Ishikawa (cell line): ENCODE measurements at regions not wholly inside any gene's neighbourhood (a gene's known extent, or its start where the extent isn't known, plus 50 kb on each side); places are given as distances from the start of the nearest gene placed in this dataset.

Source experiments
- CEBPB ChIP-seq: IDR thresholded peaks from 2 replicates; pipeline ENCODE4 v1.6.1; 2012
- CREB1 ChIP-seq: IDR thresholded peaks from 2 replicates; pipeline ENCODE4 v1.6.1; 2012; ENCODE audit warnings: low read depth
- EGR1 ChIP-seq: IDR thresholded peaks from 2 replicates; pipeline ENCODE4 v1.6.1; 2012
- EP300 ChIP-seq: IDR thresholded peaks from 2 replicates; pipeline ENCODE4 v1.6.1; 2012; ENCODE audit warnings: borderline replicate concordance
- FOXM1 ChIP-seq: IDR thresholded peaks from 2 replicates; pipeline ENCODE4 v1.6.1; 2012; ENCODE audit warnings: low read depth, borderline replicate concordance
- MAX ChIP-seq: IDR thresholded peaks from 2 replicates; pipeline ENCODE4 v1.6.1; 2012
- NFIC ChIP-seq: IDR thresholded peaks from 2 replicates; pipeline ENCODE4 v1.6.1; 2012
- RAD21 ChIP-seq: IDR thresholded peaks from 2 replicates; pipeline ENCODE4 v1.6.1; 2012; ENCODE audit warnings: low read depth
- TAF1 ChIP-seq: IDR thresholded peaks from 2 replicates; pipeline ENCODE4 v1.6.1; 2012; ENCODE audit warnings: low read depth, mild to moderate bottlenecking
- TCF12 ChIP-seq: IDR thresholded peaks from 2 replicates; pipeline ENCODE4 v1.6.1; 2012; ENCODE audit warnings: low read depth
- TEAD4 ChIP-seq: IDR thresholded peaks from 2 replicates; pipeline ENCODE4 v1.6.1; 2012
- YY1 ChIP-seq: IDR thresholded peaks from 2 replicates; pipeline ENCODE4 v1.6.1; 2012; ENCODE audit warnings: low read depth
- ZBTB7A ChIP-seq: IDR thresholded peaks from 2 replicates; pipeline ENCODE4 v1.6.1; 2012; ENCODE audit warnings: low read depth
- TF ChIP-seq, protein P1 (sequence below): IDR thresholded peaks from 2 replicates; pipeline ENCODE4 v1.6.1; 2012; ENCODE audit warnings: low read depth, mild to moderate bottlenecking
- TF ChIP-seq, protein P2 (sequence below): IDR thresholded peaks from 2 replicates; pipeline ENCODE4 v1.6.1; 2012

GRCh38 chr3:80643421-80643820 is 875.6 kb upstream of the ROBO1 start:
- TF ChIP-seq, protein P1, sequence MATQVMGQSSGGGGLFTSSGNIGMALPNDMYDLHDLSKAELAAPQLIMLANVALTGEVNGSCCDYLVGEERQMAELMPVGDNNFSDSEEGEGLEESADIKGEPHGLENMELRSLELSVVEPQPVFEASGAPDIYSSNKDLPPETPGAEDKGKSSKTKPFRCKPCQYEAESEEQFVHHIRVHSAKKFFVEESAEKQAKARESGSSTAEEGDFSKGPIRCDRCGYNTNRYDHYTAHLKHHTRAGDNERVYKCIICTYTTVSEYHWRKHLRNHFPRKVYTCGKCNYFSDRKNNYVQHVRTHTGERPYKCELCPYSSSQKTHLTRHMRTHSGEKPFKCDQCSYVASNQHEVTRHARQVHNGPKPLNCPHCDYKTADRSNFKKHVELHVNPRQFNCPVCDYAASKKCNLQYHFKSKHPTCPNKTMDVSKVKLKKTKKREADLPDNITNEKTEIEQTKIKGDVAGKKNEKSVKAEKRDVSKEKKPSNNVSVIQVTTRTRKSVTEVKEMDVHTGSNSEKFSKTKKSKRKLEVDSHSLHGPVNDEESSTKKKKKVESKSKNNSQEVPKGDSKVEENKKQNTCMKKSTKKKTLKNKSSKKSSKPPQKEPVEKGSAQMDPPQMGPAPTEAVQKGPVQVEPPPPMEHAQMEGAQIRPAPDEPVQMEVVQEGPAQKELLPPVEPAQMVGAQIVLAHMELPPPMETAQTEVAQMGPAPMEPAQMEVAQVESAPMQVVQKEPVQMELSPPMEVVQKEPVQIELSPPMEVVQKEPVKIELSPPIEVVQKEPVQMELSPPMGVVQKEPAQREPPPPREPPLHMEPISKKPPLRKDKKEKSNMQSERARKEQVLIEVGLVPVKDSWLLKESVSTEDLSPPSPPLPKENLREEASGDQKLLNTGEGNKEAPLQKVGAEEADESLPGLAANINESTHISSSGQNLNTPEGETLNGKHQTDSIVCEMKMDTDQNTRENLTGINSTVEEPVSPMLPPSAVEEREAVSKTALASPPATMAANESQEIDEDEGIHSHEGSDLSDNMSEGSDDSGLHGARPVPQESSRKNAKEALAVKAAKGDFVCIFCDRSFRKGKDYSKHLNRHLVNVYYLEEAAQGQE = no peak
- TF ChIP-seq CEBPB (peak; percentile 76), NFIC (no peak), YY1 (no peak), TCF12 (no peak), TEAD4 (no peak)
- TF ChIP-seq, protein P2, sequence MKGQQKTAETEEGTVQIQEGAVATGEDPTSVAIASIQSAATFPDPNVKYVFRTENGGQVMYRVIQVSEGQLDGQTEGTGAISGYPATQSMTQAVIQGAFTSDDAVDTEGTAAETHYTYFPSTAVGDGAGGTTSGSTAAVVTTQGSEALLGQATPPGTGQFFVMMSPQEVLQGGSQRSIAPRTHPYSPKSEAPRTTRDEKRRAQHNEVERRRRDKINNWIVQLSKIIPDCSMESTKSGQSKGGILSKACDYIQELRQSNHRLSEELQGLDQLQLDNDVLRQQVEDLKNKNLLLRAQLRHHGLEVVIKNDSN = no peak

DNA sequence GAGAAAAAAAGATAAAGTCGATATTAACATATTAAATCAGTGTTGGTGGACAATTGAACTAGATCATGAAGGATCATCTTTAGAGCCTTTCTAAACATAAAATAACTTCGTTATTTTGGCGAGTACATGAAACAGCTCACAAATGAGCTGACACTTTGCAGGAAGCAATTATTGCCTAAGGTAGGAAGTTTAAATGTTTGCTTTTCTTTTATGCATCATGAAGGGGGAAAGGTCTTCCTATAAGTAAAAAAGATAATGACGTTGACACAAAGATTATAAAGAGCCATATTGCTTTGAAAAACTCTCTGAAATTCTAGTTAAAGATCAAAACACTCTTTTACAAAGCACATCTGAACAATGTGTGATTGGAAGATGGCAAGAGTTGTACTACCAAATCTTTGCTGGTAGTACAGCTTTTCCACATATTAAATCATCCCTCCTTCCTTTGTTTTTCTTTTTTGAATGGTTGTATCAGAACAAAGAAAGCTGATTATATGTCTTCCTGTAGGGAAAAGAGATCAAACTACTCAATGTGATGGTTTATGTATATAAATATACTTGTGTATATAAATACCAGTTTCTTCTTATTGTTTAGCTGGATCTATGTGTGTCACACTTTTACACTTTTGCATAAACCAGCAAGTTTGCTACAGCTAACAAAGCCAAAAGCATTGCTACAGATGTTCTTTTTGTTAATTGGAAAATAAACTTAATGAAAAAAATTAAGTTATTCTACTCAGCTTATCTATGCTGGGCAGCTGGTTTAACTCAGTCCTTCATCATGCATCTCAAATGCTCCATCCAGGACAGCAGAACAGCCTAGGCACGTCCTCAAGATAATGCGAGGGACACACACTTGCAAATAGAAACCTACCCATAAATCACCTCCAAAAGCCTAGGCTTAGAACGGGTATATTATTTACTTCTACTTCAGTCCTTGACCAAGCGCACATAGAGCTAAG is 850.8 kb upstream of the ROBO1 start:
- no peak for TF ChIP-seq CEBPB
- no peak for TF ChIP-seq EGR1
- no peak for TF ChIP-seq RAD21
- TF ChIP-seq NFIC = no peak
- TF ChIP-seq YY1 = no peak
- TF ChIP-seq, protein P1 = no peak

DNA sequence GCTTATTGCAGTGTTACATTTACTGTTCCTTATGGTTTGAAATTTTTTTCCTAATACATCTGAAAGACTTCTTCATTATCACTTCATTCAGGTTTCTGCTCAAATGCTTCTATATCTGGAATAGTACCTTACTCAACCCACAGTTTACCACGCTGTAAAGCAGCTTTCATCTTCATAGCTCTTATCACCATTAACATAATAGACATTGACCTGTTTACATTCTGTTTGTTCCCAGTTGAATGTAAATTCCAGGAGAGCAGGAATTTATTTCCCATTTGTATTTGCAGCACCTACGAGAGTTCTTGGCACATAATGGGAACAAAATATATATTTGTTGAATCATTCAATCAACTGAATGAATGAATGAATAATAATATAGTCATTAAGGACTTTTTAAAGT is 844.6 kb upstream of the ROBO1 start:
- TF ChIP-seq EP300 (no peak), TEAD4 (no peak), RAD21 (no peak), CEBPB (no peak), NFIC (no peak)

DNA sequence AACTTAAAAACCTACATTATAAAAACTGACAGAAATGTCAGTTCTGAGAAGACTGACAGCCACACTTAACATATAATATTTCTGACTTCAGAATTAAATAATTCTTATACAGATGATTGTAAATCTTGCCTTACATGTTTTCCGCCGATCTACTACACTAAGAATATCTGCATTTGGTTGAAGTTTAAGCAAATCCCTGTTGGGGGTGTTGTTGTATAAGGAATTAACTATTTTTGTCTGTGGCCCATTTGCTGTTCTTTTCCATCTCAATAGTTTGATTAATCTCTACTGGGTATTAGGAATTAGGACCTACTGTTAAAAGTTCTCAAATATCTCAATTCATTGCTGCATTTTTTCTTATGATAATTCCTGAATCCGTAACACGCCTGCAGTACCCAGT is 838.3 kb upstream of the ROBO1 start:
- TF ChIP-seq RAD21 = no peak; the same call in 1 of the 2 replicates
- no peak for TF ChIP-seq CREB1
- TF ChIP-seq MAX = no peak
- TF ChIP-seq, protein P1 = no peak
- TF ChIP-seq CEBPB = no peak
- TF ChIP-seq EGR1 = no peak
- no peak for TF ChIP-seq NFIC
- no peak for TF ChIP-seq EP300
- no peak for TF ChIP-seq TEAD4
- no peak for TF ChIP-seq TAF1
- TF ChIP-seq TCF12 = no peak
- no peak for TF ChIP-seq ZBTB7A
- TF ChIP-seq FOXM1 = no peak
- TF ChIP-seq, protein P2 = no peak
- TF ChIP-seq YY1 = no peak

DNA sequence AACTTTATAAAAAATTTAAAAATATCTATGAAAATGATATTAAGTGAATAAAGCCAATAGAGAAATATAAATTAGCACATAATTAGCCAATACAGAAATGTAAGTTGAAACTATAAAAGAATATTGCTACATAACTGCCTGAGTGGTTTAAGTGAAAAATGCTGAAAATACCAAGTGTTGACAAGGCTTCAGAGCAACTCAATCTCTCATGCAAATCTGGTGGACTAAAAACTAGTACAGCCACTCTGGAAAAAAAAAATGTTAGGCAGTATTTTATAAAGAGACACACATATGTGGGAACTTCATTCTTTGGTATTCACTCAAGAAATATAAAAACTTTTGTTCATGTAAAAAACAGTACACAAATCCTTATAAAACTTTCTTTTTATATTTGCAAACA is 833.7 kb upstream of the ROBO1 start:
- TF ChIP-seq EP300 (no peak), EGR1 (no peak), TAF1 (no peak), ZBTB7A (no peak), CREB1 (no peak), YY1 (no peak), NFIC (no peak), FOXM1 (no peak), CEBPB (no peak), MAX (no peak)
- TF ChIP-seq, protein P1 = no peak
- TF ChIP-seq, protein P2 = no peak
